GM18909 (cell line): ENCODE measurements at regions not wholly inside any gene's neighbourhood (a gene's known extent, or its start where the extent isn't known, plus 50 kb on each side); places are given as distances from the start of the nearest gene placed in this dataset.

ENCODE experiments used
- ATAC-seq: cut with Tn5 transposase; IDR thresholded peaks from one replicate; pipeline ENCODE4 v1.9.1; 2021; ENCODE audit warnings: mild to moderate bottlenecking; ENCODE audit not compliant: unreplicated experiment, poor library complexity

- no peak for ATAC-seq
These were observed 707.8 kb upstream of the LMCD1 start for GRCh38 chr3:7793786-7794185.

- no peak for ATAC-seq
These were observed 703.3 kb upstream of the LMCD1 start for GRCh38 chr3:7798276-7798675.

- ATAC-seq, result no peak
These were observed 701.4 kb upstream of the LMCD1 start for GRCh38 chr3:7800006-7800780.

- no peak for ATAC-seq
These were observed 689.1 kb upstream of the LMCD1 start for GRCh38 chr3:7812490-7812889.

- no peak for ATAC-seq
These were observed 688.3 kb upstream of the LMCD1 start for GRCh38 chr3:7813365-7813764.

GRCh38 chr3:7817239-7817638 is 684.4 kb upstream of the LMCD1 start:
- ATAC-seq, result no peak

DNA sequence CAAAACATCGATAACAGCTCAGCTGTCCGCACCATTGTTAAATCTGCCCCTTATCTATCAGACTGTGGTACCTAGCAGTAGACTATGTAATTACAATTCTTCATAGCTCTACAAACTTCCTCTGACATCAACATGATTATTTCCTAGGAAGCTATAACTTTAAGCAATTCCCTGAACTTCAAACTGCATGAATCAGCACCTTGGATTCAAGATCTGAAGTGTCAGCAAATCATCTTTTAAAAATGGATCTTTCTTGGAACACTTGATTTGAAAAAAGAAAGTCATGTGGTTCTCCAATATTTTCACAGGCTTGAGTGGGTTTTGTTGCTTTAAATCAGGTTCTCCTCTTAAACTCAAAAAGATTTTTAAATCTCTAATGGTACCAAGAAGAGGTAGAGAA is 680.7 kb upstream of the LMCD1 start:
- no peak for ATAC-seq

DNA sequence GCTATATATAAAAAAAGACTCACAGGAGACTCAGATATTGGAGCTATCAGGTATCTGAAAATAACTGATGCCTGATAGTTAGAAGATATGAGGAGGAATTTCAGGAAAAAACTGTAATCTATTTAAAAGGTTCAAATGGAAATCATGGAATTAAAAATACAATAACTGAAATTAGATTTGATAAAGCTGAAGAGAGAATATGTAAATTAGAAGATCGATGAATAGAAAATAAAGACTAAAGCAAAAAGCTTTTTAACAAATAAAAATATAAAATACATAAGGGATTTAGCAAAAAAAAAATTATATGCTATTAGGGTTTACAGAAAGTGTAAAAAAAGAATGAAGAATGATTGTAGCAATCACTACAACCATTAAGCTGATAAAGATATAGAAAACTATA is 679.8 kb upstream of the LMCD1 start:
- ATAC-seq, result no peak

GRCh38 chr3:7841451-7841850 is 660.2 kb upstream of the LMCD1 start:
- no peak for ATAC-seq

GRCh38 chr3:7843441-7843840 is 658.2 kb upstream of the LMCD1 start:
- no peak for ATAC-seq

DNA sequence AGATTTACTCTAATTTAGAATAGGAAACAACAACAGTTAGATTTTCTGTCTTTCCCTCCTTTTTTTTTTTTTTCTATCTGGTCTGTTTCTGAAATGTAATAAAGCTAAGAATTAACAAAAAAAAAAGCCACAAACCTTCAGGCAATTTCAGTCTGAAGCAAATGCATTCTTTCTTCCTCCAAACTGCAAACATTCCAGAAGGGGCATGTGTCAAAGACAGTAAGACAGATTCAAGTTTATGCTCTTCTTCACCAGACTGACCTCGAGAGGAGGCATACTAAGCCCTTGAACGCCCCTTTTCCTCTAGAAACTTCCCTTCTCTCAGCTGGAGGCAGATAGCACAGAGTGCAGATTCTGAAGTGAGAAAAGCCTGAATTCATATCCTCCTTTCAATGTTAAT is 654.6 kb upstream of the LMCD1 start:
- ATAC-seq, result no peak

DNA sequence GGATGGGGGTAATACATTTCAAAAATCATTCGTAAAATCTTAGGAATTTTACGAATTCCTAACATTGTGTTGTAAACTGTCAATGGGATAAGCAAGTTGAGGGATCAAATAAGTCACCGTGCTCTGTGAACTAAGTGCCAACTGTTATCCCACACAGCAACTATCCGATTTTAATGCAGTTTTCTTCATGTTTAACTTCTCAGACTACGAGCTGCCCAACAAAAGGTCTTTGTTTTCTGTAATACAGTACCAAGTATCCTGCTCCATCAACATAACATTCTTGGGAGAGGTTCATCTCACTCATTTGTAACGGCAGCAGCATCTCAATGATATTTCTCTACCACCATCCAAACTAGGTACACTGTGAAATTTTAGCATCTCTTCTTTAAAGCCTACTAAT is 654.1 kb upstream of the LMCD1 start:
- ATAC-seq, result no peak

DNA sequence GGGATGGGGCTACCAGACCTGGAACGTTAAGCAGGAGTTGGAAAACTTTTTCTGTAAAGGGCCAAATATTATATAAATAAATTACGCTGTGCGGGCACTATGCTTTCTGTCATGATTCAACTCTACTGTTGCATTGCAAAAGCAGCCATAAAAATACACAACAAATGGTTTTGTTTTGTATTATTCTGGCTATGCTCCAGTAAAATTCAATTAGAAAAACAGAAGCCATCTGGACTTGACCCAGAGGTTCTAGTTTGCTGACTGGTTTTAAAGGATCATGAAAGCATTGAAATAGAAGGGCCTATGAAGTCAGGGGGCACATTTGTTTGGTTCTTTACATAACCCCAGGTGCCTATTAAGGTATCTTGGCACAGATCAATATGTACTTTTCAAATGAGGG is 647.4 kb upstream of the LMCD1 start:
- no peak for ATAC-seq

DNA sequence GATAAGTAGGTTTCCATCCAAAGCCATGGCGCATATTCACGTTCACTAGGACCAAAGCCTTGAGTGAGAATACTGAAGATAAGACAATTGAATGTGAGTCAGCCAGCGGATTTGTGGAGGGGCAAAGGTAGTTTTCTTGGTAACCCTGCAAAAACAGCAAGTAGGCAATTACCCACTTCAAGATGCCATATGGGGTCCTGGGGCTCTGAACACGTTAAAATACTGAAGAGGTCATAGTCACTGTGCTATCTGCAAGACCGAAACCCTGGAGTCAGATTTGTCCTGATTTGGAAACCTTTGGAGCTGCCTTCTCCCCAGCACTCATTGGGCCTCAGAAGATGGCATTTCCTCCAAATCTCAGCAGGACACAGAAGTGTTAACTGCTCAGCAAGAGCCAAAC is 646.9 kb upstream of the LMCD1 start:
- ATAC-seq, result no peak

DNA sequence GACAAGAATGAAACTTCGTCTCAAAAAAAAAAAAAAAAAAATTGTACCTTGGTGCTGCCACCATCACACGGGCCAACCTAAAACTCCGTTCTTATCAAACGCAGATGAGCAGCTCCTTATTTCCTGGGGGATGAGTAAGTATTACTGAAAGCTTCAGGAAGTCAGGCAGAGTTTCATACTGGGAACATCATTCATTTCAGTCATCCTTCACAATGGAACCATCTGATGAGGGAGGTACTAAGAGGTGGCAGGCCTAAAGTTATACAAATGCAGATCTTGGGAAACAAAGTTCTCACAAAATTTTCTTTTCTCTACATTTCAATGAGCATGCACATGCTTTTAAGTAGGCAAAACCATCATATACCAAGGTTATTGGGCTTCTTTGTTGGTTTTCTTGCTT is 636.0 kb upstream of the LMCD1 start:
- ATAC-seq, result no peak

DNA sequence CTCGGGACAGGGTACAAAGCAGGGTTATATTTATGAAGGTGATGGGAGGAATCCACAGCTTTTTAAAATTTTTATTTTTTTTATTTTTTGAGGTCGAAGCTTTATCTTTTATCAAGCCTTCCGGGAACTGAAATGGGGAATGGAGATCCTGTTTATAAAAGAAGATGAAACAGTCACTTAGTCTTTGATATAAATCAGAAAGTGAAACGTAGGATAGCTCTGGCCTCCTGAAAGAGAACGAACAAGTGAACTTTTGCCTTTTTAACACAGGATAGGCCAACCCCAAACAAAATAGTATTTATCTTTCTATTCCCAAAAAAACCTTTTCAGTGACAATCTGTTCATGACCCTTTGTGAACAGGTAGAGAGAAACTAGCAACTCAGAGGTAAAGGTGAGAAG is 634.0 kb upstream of the LMCD1 start:
- ATAC-seq, result no peak

DNA sequence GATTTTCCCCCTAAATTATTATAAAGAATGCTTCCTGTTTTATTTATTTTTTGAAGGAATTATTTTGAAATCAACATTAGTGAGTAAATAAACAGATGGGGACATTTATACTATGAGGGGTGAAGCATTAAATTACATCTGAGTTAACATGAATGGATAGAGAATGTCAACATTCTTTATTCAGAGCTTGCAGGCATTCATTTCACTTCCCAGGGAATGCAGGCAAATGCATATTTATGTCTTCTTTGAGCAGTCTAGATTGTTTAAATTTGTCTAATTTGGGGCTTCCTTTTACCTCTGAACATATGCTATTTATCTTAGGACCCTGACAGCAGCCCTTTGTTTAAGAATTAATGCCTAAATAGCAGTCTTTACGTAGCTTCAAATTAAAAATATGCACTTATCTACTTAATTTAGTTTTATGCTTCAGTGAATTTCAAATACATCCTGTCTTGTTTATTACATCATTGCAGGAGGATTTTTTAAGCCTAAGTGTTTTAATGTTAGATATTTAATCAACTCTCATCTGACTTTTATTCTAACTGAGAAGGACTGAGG is 630.5 kb upstream of the LMCD1 start:
- ATAC-seq, result no peak

DNA sequence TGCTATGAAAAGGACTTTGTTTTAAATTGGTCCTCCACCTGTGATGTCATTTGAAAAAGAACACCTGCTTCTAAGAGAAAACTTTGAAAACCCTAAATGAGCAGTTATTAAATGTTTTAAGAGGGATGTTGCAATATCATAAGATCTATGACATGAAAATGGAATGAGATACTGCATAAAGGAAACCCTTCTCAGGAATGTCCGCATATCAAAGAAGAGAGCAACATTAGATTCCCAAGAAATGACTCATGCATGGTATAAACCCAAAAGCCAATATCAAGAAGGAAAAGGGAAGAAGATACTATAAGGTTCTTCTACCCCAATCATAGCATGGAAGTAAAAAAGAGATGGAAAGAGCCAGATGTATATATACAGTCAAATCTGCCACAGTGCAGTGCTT is 627.5 kb upstream of the LMCD1 start:
- no peak for ATAC-seq

DNA sequence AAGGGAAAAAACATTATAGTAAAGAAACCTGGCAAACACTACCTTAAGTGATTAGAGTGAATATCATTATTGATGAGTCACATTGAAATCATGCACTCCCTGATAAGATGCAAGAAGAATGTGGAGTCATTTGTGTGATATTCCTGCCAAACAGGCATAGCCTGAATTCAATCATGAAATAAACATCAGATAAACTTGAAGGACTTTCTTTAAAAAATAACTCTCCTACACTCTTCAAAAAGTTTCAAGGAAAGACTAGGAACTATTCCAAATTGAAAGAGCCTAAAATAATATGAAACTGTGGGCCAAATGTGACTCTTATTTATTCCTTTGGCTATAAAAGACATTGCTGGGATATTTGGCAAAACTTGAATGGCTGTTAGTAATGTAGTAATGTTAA is 625.7 kb upstream of the LMCD1 start:
- no peak for ATAC-seq

DNA sequence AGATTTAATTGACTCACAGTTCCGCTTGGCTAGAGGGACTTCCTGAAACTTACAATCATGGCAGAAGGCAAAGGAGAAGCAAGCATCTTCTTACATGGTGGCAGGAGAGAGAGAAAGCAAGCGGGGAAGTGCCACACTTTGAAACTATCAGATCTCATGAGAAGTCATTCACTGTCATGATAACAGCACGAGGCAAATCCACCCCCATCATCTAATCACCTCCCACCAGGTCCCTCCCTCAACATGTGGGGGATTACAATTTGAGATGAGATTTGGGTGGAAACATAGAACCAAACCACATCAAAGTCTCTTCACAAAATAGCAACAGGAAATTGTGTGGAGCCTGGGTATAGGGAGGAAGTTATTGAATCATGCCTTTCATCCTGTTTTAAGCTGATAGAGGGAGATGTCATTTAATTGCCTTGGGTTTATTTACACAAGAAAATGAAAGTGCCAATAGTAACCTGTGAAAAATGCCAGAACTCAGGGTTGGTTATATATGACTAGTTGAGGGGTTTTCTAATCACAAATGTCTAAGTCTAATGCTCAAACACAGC is 624.8 kb upstream of the LMCD1 start:
- no peak for ATAC-seq

- ATAC-seq, result no peak
These were observed 624.3 kb upstream of the LMCD1 start for GRCh38 chr3:7877312-7877711.

- no peak for ATAC-seq
These were observed 622.1 kb upstream of the LMCD1 start for GRCh38 chr3:7879572-7879971.
